HUES64 (cell line): ENCODE measurements at regions not wholly inside any gene's neighbourhood (a gene's known extent, or its start where the extent isn't known, plus 50 kb on each side); places are given as distances from the start of the nearest gene placed in this dataset.
"Not testable (repeated sequence)": the region's sequence is repeated elsewhere in the genome, so short reads cannot be mapped to it uniquely, and the experiment has no call there.

Experiments
- H3K27ac ChIP-seq: 2 replicates; pipeline ENCODE4 v1.7.0; 2013; ENCODE audit warnings: low read depth, low read length, inconsistent platforms
- H3K27me3 ChIP-seq: 2 replicates; pipeline ENCODE4 v1.6.1; 2013; ENCODE audit warnings: mild to moderate bottlenecking, low read length; ENCODE audit not compliant: insufficient read depth
- H3K36me3 ChIP-seq: 2 replicates; pipeline ENCODE4 v1.6.1; 2013; ENCODE audit warnings: mild to moderate bottlenecking, low read length; ENCODE audit not compliant: insufficient read depth
- H3K4me1 ChIP-seq: 2 replicates; pipeline ENCODE4 v1.6.1; 2013; ENCODE audit warnings: mild to moderate bottlenecking, low read length, moderate library complexity; ENCODE audit not compliant: insufficient read depth
- H3K4me3 ChIP-seq: 2 replicates; pipeline ENCODE4 v1.5.1; 2013; ENCODE audit warnings: mild to moderate bottlenecking, low read length, moderate library complexity
- H3K9ac ChIP-seq: 2 replicates; pipeline ENCODE4 v1.6.1; 2013; ENCODE audit warnings: mild to moderate bottlenecking, low read depth, low read length
- H3K9me3 ChIP-seq: 2 replicates; pipeline ENCODE4 v1.6.1; 2013; ENCODE audit warnings: low read depth, low read length; ENCODE audit not compliant: insufficient read depth
- WGBS: fragments of 150-250, 120-280 bp; methylation state at CpG from one replicate; pipeline ENCODE4 v1.1.7; 2013; ENCODE audit warnings: missing lambda C conversion rate; 5-methylcytosine and 5-hydroxymethylcytosine counted together

DNA sequence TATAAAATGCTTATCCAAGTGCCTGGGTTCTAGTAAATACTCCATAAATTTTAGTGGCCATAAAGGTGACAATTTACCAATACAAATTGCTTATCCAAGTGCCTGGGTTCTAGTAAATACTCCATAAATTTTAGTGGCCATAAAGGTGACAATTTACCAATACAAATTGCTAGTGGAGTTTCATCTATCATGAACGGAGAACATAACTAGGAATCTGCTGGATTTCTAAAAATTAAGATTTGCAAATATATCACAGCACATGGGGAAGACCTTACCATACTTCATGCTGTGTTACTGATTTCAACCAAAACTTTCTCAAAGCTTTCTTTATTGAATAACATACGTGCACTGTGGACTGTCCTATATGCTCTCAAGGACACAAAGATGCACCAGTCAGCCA lies 1631.4 kb upstream of the FLRT2 start:
- not testable (repeated sequence) for H3K4me3 ChIP-seq, H3K27me3 ChIP-seq, H3K4me1 ChIP-seq, H3K36me3 ChIP-seq, H3K9me3 ChIP-seq, H3K9ac ChIP-seq, H3K27ac ChIP-seq
- 44% methylated on average over 2 of the region's 2 CpGs for WGBS

DNA sequence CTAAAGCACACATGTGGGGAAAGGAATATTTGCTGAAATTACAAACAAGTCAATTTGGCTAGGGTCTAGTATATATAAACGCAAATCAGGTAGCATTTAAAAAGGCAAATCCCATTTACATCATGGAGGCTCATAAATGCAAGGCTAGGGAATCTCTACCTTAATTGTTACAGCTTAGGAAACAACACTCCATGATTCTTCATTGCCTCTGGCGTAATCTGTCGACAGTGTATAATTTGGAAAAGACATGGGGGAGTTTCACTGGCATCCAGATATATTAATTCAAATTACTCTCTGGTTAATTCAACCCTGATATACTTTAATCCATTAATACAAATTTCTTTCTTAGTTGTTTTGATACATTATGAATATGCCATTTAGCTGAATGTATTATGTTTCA lies 1630.2 kb upstream of the FLRT2 start:
- WGBS = 93% methylated on average over 3 of the region's 3 CpGs
- Histone ChIP-seq H3K36me3 (no peaks in the 10 kb centered on the region), H3K27me3 (no peaks in the 10 kb centered on the region), H3K9me3 (no peaks in the 10 kb centered on the region), H3K4me3 (no peak overlapping the region), H3K4me1 (peaks cover 2% of the 10 kb centered on the region), H3K9ac (no peak overlapping the region), H3K27ac (no peak overlapping the region)

DNA sequence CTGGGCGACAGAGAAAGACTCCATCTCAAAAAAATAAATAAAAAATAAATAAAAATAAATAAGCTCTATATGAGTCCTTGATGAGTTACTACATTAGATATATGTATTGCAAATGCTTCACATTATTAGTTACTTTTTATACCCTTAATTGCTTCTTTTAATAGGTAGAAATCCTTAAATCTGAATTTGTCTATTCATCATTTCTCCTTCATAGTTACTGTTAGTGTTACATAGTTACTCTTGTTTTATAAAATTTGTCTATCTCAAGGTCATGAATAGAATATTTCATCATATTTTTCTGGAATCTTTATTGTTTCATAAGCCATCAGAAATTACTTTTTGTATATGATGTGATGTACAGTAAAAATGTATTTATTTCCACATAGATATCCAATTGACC lies 1624.8 kb upstream of the FLRT2 start:
- Histone ChIP-seq H3K27me3 (no peaks in the 10 kb centered on the region), H3K9me3 (no peaks in the 10 kb centered on the region), H3K4me3 (no peak overlapping the region), H3K36me3 (no peaks in the 10 kb centered on the region), H3K27ac (no peak overlapping the region), H3K4me1 (no peaks in the 10 kb centered on the region), H3K9ac (no peak overlapping the region)
- WGBS = no CpG with 5 or more reads among the region's 1 CpG

DNA sequence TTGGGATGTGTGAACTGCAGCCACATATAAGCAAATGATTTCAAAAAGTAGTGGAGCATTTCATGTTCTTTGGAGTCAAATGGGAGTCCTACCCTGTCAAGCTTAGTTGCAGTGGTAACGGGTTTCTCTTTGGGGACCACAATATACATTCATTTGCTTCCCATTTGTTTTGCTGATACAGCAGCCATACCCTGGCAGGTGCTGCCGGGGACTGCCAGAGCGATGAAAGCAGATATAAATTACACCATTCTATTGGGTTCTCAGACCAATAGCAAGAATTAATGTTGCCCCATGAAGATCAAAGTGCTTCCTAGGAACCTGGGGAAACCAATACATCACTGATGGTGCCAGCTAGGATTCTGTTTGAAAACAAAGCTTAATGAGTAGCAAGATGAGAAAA lies 1621.5 kb upstream of the FLRT2 start:
- 97% methylated on average over 3 of the region's 3 CpGs for WGBS

DNA sequence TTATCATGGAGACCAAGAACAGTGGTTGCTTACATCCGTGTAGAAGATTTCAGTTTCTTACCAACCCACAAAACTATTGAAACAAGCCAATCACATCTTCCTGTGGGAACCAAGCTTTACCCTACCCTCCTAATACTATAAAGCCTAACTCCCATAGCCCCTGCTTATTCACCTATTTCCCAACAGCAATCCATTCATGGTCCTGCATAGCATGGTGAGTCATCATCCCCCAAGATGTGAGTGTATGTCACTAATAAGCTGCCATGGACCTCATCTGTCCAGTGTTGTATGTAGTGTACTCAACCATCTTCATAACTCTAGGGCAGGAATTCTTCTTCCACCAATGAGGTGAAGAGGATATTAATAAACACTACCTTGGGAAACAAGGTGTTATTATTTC lies 1620.4 kb upstream of the FLRT2 start:
- 98% methylated on average over 1 of the region's 1 CpG for WGBS
- no peak overlapping the region for H3K4me3 ChIP-seq
- H3K36me3 ChIP-seq = no peaks in the 10 kb centered on the region
- H3K4me1 ChIP-seq = no peaks in the 10 kb centered on the region
- H3K9ac ChIP-seq = no peak overlapping the region
- H3K9me3 ChIP-seq = no peaks in the 10 kb centered on the region
- no peaks in the 10 kb centered on the region for H3K27me3 ChIP-seq
- no peak overlapping the region for H3K27ac ChIP-seq

More for the DNA sequence above, 1621.5 kb upstream of the FLRT2 start:
- no peak overlapping the region for H3K27ac ChIP-seq
- H3K4me3 ChIP-seq = no peak overlapping the region
- H3K4me1 ChIP-seq = no peaks in the 10 kb centered on the region
- H3K27me3 ChIP-seq = no peaks in the 10 kb centered on the region
- H3K9ac ChIP-seq = no peak overlapping the region
- no peaks in the 10 kb centered on the region for H3K9me3 ChIP-seq
- no peaks in the 10 kb centered on the region for H3K36me3 ChIP-seq

DNA sequence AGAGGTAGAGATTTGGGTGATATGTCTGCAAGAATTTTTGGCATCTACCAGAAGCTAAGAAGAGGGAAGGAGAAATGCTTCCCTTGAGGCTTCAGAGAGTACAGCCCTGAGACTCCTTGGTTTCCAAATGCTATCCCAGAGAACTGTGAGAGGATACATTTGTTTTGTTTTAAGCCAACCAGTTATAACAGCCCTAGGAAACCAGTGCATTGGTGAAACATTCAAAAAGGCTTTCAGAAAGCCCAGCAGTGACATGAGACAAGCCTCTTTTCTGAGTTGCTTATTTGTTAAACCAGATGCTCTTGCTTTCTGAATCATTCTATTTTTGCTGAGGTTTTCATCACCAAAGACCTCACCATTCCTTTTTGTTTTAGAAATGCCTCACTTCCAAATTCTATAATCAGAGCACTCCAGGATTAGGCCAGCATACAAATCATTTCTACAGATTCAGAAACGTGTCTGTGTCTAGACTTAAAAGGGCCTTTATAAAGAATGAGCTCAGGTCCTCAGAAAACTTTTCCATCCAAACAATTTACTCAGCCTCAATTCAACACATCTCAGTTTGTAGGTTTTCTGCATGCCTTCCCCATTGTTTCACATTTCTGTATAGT lies 1617.8 kb upstream of the FLRT2 start:
- Histone ChIP-seq H3K4me1 (no peaks in the 10 kb centered on the region), H3K27me3 (no peaks in the 10 kb centered on the region), H3K27ac (no peak overlapping the region), H3K9me3 (no peaks in the 10 kb centered on the region), H3K36me3 (no peaks in the 10 kb centered on the region), H3K4me3 (no peak overlapping the region), H3K9ac (no peak overlapping the region)
- 90% methylated on average over 1 of the region's 1 CpG for WGBS

DNA sequence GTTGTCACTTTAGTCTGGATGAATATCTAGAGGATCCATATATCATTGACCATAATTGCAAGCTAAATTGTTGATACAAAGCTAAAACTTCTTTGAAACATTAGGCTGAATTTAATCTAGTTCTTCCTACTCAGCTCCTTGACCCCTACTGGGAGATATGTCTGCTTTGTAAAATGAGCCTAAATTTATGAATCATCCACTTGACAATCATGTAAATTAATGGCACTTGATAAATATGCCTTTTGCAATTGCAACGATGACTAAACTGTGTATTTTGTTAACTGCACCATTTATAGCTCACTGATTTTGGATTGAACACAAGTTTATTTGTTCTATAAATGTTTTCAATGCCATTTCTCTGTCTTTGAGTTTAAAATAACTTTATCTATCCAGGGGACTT lies 1616.5 kb upstream of the FLRT2 start:
- no peaks in the 10 kb centered on the region for H3K27me3 ChIP-seq
- no peak overlapping the region for H3K27ac ChIP-seq
- WGBS = 100% methylated on average over 1 of the region's 1 CpG
- H3K9ac ChIP-seq = no peak overlapping the region
- no peaks in the 10 kb centered on the region for H3K36me3 ChIP-seq
- H3K9me3 ChIP-seq = no peaks in the 10 kb centered on the region
- H3K4me1 ChIP-seq = no peaks in the 10 kb centered on the region
- no peak overlapping the region for H3K4me3 ChIP-seq

DNA sequence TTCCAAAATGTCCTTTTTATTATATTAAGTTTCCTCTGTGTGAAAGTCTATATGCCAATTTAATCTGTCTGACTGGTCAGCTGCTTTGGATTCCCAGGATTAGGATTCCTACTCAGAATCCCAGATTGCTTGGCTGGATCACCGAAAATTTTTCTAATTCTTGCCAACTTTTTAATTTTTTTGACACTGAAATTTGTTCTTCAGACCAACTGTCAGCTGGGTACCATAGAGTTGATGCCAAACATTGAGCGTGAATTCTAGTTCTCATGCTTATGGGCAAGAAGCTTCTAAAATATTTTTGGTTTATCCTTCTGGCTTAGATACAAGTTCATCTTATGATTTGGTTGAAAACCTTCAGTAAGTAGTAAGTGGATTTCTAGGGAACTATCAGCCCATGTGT lies 1611.4 kb upstream of the FLRT2 start:
- 95% methylated on average over 2 of the region's 2 CpGs for WGBS
- Histone ChIP-seq H3K27ac (no peak overlapping the region), H3K36me3 (no peaks in the 10 kb centered on the region), H3K4me3 (no peak overlapping the region), H3K9me3 (no peaks in the 10 kb centered on the region), H3K27me3 (no peaks in the 10 kb centered on the region), H3K4me1 (no peaks in the 10 kb centered on the region), H3K9ac (no peak overlapping the region)

DNA sequence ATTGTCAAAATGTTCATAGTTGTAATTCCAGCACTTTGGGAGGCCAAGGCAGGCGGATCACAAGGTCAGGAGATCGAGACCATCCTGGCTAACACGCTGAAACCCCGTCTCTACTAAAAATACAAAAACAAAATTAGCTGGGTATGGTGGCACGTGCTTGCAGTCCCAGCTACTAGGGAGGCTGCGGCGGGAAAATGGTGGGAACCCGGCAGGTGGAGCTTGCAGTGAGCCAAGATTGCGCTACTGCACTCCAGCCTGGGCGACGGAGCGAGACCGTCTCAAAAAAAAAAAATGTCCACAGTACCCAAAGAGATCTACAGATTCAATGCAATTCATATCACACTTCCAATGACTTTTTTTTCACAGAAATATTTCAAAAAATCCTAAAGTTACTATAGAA lies 1610.3 kb upstream of the FLRT2 start:
- H3K4me3 ChIP-seq, H3K9ac ChIP-seq, H3K27me3 ChIP-seq, H3K27ac ChIP-seq, H3K4me1 ChIP-seq, H3K36me3 ChIP-seq, H3K9me3 ChIP-seq: not testable (repeated sequence)
- 94% methylated on average over 13 of the region's 13 CpGs for WGBS

DNA sequence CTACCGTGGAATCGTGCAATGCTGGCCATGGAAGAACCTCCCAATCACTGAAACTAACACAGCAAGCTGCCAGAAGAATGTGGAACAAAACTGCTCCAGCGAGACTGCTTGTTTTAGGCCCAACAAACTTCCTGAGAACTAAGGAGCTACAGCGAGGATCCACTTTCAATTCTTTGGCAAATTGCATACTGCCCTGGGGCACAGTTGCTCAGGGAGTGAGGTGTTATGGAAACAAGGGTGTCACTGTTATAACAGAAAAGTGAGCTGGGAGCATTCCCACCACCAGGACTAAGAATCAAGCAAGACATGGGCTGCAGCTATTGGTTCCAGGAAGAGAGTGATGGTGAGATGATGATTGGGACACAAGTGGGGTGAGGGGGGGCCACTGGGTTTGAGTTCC lies 1606.1 kb upstream of the FLRT2 start:
- no peaks in the 10 kb centered on the region for H3K4me1 ChIP-seq
- WGBS = 79% methylated on average over 4 of the region's 4 CpGs
- H3K9ac ChIP-seq = no peak overlapping the region
- no peaks in the 10 kb centered on the region for H3K9me3 ChIP-seq
- no peaks in the 10 kb centered on the region for H3K36me3 ChIP-seq
- no peaks in the 10 kb centered on the region for H3K27me3 ChIP-seq
- no peak overlapping the region for H3K27ac ChIP-seq
- H3K4me3 ChIP-seq = no peak overlapping the region

DNA sequence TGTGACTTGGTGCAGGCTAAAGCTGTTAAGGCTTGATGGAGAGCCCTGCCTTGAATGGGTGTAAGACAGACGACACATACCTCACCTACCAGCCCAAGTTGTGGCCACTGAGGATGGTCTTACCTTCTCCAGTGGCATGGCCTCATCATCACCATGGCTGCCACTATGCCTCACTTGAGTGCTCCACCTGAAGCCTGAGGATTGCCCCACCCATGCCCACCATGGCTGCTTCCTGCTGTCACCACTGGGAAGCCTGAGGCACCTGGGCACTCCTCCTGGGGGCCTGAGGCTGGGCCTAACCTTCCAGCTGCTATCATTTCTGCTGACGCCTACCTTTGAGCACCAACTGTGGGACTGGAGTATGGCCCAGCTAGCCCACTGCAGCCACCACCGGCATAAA lies 1605.7 kb upstream of the FLRT2 start:
- WGBS = 78% methylated on average over 3 of the region's 3 CpGs
- H3K4me3 ChIP-seq = no peak overlapping the region

DNA sequence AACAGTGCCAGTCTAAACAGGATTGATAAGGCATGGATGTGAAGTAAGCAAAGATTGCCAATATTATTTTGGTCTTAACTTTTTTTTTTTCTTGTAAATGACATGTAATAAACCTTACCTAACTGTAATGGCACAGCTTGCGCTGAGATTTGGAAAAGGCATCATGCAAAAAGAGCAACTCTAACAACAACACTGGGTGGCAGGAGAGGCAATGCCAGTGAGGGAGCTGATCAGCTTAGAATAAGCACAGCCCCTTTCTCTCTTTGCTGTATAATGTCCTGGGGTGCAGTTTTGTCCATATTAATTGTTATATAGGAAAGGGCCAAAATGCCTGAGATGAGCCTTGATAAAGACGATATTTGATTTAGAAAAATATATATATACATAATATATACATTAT lies 1589.7 kb upstream of the FLRT2 start:
- 89% methylated on average over 1 of the region's 2 CpGs for WGBS
- no peak overlapping the region for H3K9ac ChIP-seq
- no peaks in the 10 kb centered on the region for H3K36me3 ChIP-seq
- H3K4me1 ChIP-seq = no peaks in the 10 kb centered on the region
- no peak overlapping the region for H3K4me3 ChIP-seq
- peaks cover 16% of the 10 kb centered on the region; the same call in 1 of the 2 replicates for H3K9me3 ChIP-seq
- no peak overlapping the region for H3K27ac ChIP-seq
- H3K27me3 ChIP-seq = no peaks in the 10 kb centered on the region

More for the DNA sequence above, 1605.7 kb upstream of the FLRT2 start:
- H3K27me3 ChIP-seq = no peaks in the 10 kb centered on the region
- H3K36me3 ChIP-seq = no peaks in the 10 kb centered on the region
- H3K4me1 ChIP-seq = no peaks in the 10 kb centered on the region
- H3K27ac ChIP-seq = no peak overlapping the region
- H3K9ac ChIP-seq = no peak overlapping the region
- no peaks in the 10 kb centered on the region for H3K9me3 ChIP-seq
